ENCODE measurements at regions not wholly inside any gene's neighbourhood (a gene's known extent, or its start where the extent isn't known, plus 50 kb on each side); places are given as distances from the start of the nearest gene placed in this dataset.

DNA sequence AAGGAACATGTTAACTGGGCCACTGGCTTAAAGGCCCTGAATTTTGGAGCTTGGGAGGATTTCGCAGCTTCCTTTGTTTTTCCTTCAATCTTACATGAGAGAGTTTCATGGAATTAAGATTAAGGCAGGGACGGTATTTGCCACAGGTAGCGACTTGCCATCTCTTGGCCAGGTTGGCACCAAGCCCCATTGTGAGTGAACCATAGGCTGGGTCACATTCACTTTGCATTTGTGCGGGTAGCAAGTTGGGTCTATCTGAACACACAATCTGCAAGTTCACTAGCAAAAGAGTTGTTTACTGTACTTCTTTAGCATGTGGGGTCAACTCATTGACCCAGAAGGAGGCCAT, 106.2 kb upstream of the ATP1A1 start:
- Mint-ChIP-seq H3K9me3 (ENCODE audit: low read depth) (no peaks in the 10 kb centered on the region), H3K4me3 (ENCODE audit: low read depth) (no peak overlapping the region), H3K27me3 (peaks cover 2% of the 10 kb centered on the region), H3K27ac (no peak overlapping the region), H3K36me3 (ENCODE audit: insufficient read depth) (no peaks in the 10 kb centered on the region), H3K4me1 (ENCODE audit: low read depth) (peaks cover 5% of the 10 kb centered on the region)
- DNase-seq (ENCODE audit: low spot score, unreplicated experiment): no peak
- TF ChIP-seq, protein P1, sequence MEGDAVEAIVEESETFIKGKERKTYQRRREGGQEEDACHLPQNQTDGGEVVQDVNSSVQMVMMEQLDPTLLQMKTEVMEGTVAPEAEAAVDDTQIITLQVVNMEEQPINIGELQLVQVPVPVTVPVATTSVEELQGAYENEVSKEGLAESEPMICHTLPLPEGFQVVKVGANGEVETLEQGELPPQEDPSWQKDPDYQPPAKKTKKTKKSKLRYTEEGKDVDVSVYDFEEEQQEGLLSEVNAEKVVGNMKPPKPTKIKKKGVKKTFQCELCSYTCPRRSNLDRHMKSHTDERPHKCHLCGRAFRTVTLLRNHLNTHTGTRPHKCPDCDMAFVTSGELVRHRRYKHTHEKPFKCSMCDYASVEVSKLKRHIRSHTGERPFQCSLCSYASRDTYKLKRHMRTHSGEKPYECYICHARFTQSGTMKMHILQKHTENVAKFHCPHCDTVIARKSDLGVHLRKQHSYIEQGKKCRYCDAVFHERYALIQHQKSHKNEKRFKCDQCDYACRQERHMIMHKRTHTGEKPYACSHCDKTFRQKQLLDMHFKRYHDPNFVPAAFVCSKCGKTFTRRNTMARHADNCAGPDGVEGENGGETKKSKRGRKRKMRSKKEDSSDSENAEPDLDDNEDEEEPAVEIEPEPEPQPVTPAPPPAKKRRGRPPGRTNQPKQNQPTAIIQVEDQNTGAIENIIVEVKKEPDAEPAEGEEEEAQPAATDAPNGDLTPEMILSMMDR (IDR thresholded peaks at IDR 0.05; ENCODE audit: unreplicated experiment): no peak

DNA sequence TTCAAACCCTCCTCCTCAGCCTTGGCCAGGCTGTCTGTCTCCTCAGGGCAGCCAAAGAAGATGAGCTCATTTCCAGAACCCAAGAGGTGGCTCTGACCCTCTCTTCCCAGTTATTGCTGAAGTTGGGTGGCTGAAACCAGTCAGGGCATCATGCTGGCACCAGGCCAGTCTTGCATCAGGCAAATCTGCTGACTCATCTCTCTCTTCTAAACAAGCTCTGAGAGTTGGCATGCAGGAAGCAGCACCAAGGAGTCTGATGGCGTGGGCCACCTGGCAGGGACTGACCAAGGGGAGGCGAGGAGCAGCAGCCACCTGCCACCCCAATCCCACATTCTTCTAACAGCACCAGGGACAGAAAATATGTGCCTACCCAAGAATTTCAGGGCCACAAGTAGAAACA, 104.8 kb upstream of the ATP1A1 start:
- Mint-ChIP-seq H3K36me3 (ENCODE audit: insufficient read depth) (no peaks in the 10 kb centered on the region), H3K27me3 (no peaks in the 10 kb centered on the region), H3K4me1 (ENCODE audit: low read depth) (peaks cover 4% of the 10 kb centered on the region), H3K9me3 (ENCODE audit: low read depth) (no peaks in the 10 kb centered on the region), H3K4me3 (ENCODE audit: low read depth) (no peak overlapping the region), H3K27ac (no peak overlapping the region)
- no peak for DNase-seq (ENCODE audit: low spot score, unreplicated experiment)
- TF ChIP-seq, protein P1 (IDR thresholded peaks at IDR 0.05; ENCODE audit: unreplicated experiment): no peak

DNA sequence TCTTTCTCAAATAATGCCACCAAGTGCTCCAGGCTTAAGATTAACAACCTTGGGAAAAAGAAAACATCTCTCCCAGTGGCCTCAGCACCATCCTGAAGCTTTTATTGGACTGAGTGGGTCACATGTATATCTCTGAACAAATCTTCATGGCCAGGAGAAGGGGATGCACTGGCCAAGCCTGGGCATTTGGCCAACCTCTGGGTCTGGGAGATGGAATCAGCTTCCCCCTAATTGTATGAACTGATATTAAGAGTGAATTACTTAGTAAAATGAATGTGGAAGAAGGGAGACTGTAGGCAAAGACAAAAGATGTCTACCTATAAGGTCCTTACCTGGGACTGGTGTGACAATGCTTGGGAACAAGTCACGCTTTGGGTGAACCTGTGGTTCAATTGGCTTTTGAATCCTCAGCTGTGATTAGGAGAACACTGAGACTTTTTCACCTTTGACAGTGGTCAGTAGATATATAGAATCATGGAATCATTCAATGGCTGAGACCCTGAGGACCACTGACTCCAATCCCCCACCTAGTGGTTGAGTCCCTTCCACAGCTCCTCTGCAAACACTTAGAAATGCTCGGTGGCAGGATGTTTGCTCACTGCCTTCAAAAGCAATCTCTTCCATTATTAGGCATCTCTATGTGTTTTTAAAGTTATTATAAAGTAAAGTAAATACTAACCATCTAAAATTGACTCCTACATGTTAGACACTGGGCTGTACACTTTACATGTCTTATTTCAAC, 102.6 kb upstream of the ATP1A1 start:
- Mint-ChIP-seq H3K4me3 (ENCODE audit: low read depth) (no peak overlapping the region), H3K27me3 (peaks cover 3% of the 10 kb centered on the region), H3K36me3 (ENCODE audit: insufficient read depth) (no peaks in the 10 kb centered on the region), H3K4me1 (ENCODE audit: low read depth) (no peaks in the 10 kb centered on the region), H3K27ac (no peak overlapping the region), H3K9me3 (ENCODE audit: low read depth) (no peaks in the 10 kb centered on the region)
- TF ChIP-seq, protein P1 (IDR thresholded peaks at IDR 0.05; ENCODE audit: unreplicated experiment): no peak
- no peak for DNase-seq (ENCODE audit: low spot score, unreplicated experiment)

- H3K27me3 Mint-ChIP-seq: peaks cover 3% of the 10 kb centered on the region
- H3K36me3 Mint-ChIP-seq (ENCODE audit: insufficient read depth): no peaks in the 10 kb centered on the region
- no peak overlapping the region for H3K27ac Mint-ChIP-seq
- H3K9me3 Mint-ChIP-seq (ENCODE audit: low read depth): no peaks in the 10 kb centered on the region
- H3K4me3 Mint-ChIP-seq (ENCODE audit: low read depth): no peak overlapping the region
- no peaks in the 10 kb centered on the region for H3K4me1 Mint-ChIP-seq (ENCODE audit: low read depth)
- DNase-seq (ENCODE audit: low spot score, unreplicated experiment): no peak
- TF ChIP-seq, protein P1 (IDR thresholded peaks at IDR 0.05; ENCODE audit: unreplicated experiment): no peak
These were observed 99.8 kb upstream of the ATP1A1 start for GRCh38 chr1:116273042-116273783.

GRCh38 chr1:116276532-116276931, 96.5 kb upstream of the ATP1A1 start:
- H3K4me3 Mint-ChIP-seq (ENCODE audit: low read depth): no peak overlapping the region
- H3K27ac Mint-ChIP-seq: no peak overlapping the region
- peaks cover 7% of the 10 kb centered on the region for H3K27me3 Mint-ChIP-seq
- H3K4me1 Mint-ChIP-seq (ENCODE audit: low read depth): no peaks in the 10 kb centered on the region
- H3K9me3 Mint-ChIP-seq (ENCODE audit: low read depth): peaks cover 3% of the 10 kb centered on the region
- DNase-seq (ENCODE audit: low spot score, unreplicated experiment): no peak
- H3K36me3 Mint-ChIP-seq (ENCODE audit: insufficient read depth): no peaks in the 10 kb centered on the region
- TF ChIP-seq, protein P1 (IDR thresholded peaks at IDR 0.05; ENCODE audit: unreplicated experiment): no peak

Measured in progenitor cell of endocrine pancreas (in vitro differentiated cells).